GM18868 (cell line): ENCODE measurements at regions not wholly inside any gene's neighbourhood (a gene's known extent, or its start where the extent isn't known, plus 50 kb on each side); places are given as distances from the start of the nearest gene placed in this dataset.
"Not testable (repeated sequence)": the region's sequence is repeated elsewhere in the genome, so short reads cannot be mapped to it uniquely, and the experiment has no call there.

Experiments used
- ATAC-seq: cut with Tn5 transposase; IDR thresholded peaks from one replicate; pipeline ENCODE4 v1.9.1; 2021; ENCODE audit warnings: mild to moderate bottlenecking, moderate library complexity; ENCODE audit not compliant: unreplicated experiment

DNA sequence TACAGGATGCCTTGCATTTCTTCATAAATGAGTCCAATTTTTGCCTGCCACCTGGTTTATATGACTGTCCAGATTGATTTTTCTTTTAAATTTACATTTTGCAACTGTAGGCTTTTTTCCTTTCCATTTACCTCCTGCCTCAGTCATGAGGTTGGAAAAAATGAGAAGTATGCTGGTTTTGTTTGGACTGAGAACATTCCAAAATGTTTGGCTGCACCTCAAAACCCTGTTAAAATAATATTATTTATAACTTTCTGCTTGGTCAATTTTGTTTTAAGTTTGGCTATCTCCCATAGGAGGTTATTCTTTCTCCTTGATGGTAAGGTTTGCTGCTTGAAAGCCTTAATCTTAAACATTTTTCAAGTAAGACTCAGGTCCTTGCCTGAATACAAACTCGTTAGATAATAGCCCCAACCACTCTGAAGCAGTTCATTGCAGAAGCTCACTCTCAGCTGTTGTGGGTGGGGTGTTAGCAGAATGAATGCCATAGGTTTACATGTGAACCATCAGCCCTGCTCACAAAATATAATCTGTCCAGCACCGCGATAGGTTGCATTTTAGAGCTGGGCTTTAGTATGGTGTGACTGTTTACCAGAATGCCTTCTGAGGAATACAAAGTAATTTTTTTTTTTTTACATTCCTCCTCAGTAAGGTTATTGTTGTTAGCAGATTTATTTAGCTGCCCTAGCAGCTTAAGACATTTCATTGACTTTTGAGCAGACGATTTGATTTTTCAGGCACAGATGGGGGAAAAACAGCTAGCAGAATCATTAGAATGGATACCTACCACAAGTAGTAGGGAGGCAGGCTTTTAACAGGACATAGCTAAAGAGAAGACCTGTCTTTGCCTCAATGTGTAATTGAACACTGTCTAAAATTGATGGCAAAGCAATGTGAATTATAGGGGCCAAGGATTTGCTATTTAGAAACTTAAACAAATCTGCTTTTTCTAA is 630.8 kb upstream of the KCNMB2 start:
- ATAC-seq = no peak

GRCh38 chr3:177906126-177906511 is 630.1 kb upstream of the KCNMB2 start:
- ATAC-seq = no peak

DNA sequence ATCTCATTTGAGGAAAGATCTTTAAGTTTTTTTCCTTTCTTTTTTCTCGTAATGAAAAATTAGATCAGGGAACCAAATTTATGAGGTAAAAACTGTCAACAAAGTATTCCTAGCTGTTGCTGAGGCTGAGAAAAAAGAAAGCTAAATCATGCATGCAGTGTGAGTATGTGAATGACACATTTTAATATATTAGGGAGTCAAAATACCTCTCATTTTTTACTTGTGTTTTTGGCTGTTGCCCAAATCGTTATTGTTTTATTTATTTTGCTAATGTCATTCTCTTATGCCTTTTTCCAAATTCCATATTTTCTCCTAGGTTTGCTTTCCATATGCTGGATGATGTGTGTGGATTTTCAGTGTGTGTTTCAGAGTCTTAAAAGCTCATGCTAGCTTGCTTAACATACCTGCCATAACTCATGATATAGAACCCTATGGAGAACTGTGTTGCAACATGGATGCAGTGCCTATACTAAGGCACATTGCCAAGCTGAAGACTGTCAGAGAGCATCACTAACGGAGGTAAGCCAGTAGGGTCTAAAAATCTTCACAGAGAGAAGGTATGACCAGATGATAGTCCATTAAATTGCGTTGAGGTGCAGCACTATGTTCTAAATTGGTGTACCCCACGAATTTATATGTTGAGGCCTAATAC is 629.5 kb upstream of the KCNMB2 start:
- ATAC-seq = no peak

GRCh38 chr3:177909530-177909929 is 626.7 kb upstream of the KCNMB2 start:
- ATAC-seq = not testable (repeated sequence)

GRCh38 chr3:177914224-177914623 is 622.0 kb upstream of the KCNMB2 start:
- ATAC-seq = no peak

- no peak for ATAC-seq
Measured at GRCh38 chr3:177916461-177916860, 619.8 kb upstream of the KCNMB2 start.

GRCh38 chr3:177917234-177917861 is 618.9 kb upstream of the KCNMB2 start:
- ATAC-seq = no peak

- ATAC-seq = no peak
Measured at GRCh38 chr3:177921153-177921552, 615.1 kb upstream of the KCNMB2 start.

- no peak for ATAC-seq
Measured at GRCh38 chr3:177924261-177924660, 612.0 kb upstream of the KCNMB2 start.

GRCh38 chr3:177928172-177928873 is 607.9 kb upstream of the KCNMB2 start:
- ATAC-seq = peak; percentile 86

DNA sequence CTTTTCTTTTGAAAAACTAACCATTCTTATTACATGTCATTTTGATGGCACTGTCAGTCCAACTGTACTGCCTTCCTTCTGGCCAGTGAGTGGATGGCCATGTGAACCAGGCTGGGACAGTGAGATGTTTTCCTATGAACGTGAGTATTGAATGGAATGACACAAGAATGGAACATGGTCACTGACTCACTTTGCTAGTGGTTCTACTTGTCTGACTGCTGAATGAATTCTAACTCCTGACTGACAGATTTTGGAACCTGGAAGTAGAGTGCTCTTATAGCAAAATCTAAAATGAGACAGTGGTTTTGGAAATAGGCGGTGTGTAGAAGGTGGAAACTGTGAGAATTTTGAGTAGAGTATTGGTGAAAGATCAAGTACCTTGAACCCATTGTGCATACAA is 606.9 kb upstream of the KCNMB2 start:
- ATAC-seq = no peak

GRCh38 chr3:177930771-177931170 is 605.5 kb upstream of the KCNMB2 start:
- ATAC-seq = no peak

DNA sequence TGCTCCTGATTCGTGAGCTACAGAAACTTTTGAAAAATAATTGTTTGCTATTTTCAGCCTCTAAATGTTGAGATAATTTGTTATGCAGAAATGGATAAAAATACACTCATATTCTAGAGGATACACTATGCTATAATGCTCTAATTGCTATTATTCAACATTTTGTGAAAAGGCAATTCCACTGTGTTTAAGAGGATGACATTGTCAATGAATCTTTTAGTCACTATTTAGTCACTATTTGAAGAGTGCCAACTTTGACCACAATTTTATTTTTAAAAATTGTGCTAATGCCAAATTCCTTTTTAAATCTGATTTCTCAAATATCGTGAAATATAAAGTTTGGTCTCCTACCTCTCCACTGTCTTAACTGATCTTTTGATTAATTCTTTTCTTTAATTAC is 604.9 kb upstream of the KCNMB2 start:
- no peak for ATAC-seq

DNA sequence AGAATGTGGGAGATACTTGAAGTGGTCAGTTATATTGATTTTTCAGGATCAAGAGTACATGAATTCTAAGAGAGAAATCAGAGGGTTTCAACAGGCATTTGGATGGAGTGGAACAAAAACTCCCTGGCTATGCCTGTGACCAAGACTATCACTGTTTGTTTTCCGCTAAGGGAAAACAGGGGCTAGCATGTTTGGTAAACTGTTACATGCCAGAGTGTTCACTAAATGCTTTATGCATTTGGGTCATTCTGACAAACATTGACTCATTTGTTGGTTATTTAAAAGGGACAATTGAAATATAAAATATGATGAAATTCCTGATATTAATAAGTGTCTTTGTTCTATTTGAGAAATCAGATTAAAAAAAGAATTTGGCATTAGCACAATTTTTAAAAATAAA is 603.9 kb upstream of the KCNMB2 start:
- ATAC-seq = no peak

GRCh38 chr3:177932750-177933660 is 603.2 kb upstream of the KCNMB2 start:
- ATAC-seq = no peak

GRCh38 chr3:177934001-177934891 is 602.0 kb upstream of the KCNMB2 start:
- ATAC-seq = no peak

DNA sequence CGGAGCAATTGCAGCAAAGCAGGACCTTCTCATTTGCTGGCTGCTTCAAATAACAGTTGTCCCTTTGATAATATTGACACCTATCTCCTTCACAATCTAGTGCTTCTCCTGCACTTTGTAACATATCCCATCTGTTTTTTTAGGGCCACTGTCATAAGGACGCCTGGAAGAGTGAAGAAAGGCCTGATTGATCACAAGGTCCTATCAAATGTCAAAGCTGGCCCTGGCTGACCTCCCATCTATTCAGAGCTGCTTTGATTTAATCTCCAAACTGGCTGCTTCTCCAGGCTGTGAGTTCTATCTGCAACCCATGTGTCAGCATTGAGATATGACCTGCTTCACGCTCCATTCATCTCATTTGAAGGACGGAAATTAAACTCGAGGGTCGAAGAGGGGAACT is 601.2 kb upstream of the KCNMB2 start:
- ATAC-seq = no peak

DNA sequence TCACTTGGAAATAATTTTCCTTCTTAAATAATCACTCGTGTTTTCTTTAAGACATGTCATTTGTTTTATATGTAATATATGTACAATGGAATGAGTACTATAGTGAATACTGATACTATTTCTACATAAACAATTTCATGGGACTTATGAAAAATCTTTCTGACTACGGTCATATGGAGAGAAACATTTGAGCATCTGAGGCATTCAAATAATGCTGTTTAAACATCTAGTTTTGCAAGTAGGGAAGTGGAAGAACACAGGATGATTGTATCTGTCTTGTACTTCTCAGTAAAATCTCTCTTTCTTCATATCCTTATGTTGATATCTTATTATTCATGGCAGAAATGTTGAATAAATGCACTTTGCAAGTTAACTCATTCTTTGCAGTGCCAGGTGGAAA is 599.5 kb upstream of the KCNMB2 start:
- no peak for ATAC-seq

DNA sequence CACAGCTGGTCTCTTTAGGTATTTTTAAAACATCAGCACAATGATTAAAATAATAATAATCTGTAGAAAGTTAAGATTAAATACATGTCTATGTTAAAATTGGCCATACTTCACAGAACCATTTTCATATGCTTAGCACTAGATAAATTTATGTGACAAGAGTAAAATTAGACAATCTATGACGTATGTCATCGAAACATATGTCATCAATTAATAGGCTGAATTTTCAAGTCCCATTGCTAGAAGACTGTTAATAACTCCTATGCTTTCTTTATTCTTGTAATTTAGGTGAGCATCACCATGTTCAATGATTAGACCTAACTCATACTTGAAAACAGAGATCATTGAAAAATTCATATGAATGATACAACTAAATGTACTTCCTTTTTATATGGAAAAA is 593.3 kb upstream of the KCNMB2 start:
- ATAC-seq = no peak
